ENCODE measurements at regions not wholly inside any gene's neighbourhood (a gene's known extent, or its start where the extent isn't known, plus 50 kb on each side); places are given as distances from the start of the nearest gene placed in this dataset.

DNA sequence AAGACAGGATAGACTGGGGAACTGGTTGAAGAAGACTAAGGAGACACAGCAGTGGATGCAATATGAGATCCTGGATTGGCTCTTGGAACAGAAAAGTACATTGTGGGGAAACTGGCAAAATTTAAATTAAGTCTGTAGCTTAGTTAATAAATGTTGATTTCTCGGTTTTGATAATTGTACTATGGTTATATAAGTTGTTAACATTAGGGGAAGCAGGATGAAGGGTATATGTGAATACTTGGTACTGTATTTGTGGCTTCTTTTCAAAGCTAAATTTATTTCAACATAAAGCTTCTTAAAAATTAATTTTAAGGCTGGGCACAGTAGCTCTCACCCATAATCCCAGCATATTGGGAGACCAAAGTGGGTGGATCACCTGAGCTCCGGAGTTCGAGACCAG lies 103.8 kb downstream of the TMEM17 start:
- no peaks in the 10 kb centered on the region for H3K79me1 ChIP-seq (ENCODE audit: low read depth in 1 of 2, low read length in 2 of 2)
- H2BK120ac ChIP-seq (ENCODE audit: low read depth, low read length): no peak overlapping the region
- H3K4me3 ChIP-seq (ENCODE audit: insufficient read depth, low read depth, low read length): no peak overlapping the region
- intact Hi-C loops (cut with micrococcal nuclease) (no loop called here), dilution Hi-C loops (cut with HindIII; ENCODE audit: low sequenced_read_pairs, unreplicated experiment) (no loop called here), in situ Hi-C loops (cut with MboI; ENCODE audit: low sequenced_read_pairs) (no loop called here)
- H3K9me3 ChIP-seq (ENCODE audit: control insufficient read depth, insufficient read depth, low read length): no peaks in the 10 kb centered on the region
- H2BK15ac ChIP-seq (ENCODE audit: low read depth, low read length): no peak overlapping the region
- WGBS, 2 experiments (ENCODE audit: extremely low coverage in 2 of 2, insufficient read length in 1 of 2): no CpG with 5 or more reads among the region's 3 CpGs
- no peak overlapping the region for H3K4me2 ChIP-seq (ENCODE audit: low read depth, low read length)
- H2AFZ ChIP-seq (replicated peaks; ENCODE audit: low read length, poor library complexity): no peak overlapping the region
- H4K5ac ChIP-seq (ENCODE audit: low read depth, low read length): no peak overlapping the region
- BruUV-seq (replicated peaks): no TSS peak
- no peak overlapping the region for H2BK5ac ChIP-seq (ENCODE audit: low read depth, low read length, poor library complexity, severe bottlenecking)
- ChIA-PET POLR2A (ENCODE audit: unreplicated experiment) (no interaction called here), CTCF (interaction anchor here (1.3 kb wide), 1 partner anchor 407 kb away, joined by 3 read pairs; no protein-coding TSS in a partner anchor)
- peaks cover 2% of the 10 kb centered on the region for H3K27me3 ChIP-seq (ENCODE audit: control insufficient read depth, insufficient read depth, low read length)
- H4K8ac ChIP-seq (ENCODE audit: low read depth in 2 of 2, low read length in 2 of 2): no peak overlapping the region
- no peak overlapping the region for H3K14ac ChIP-seq (replicated peaks; ENCODE audit: low read depth, low read length)
- TF ChIP-seq SMC3 (IDR thresholded peaks at IDR 0.05; ENCODE audit: low read depth, low read length) (no peak), BHLHE40 (IDR thresholded peaks at IDR 0.05; ENCODE audit: low read depth, low read length) (no peak), RFX5 (IDR thresholded peaks at IDR 0.05; ENCODE audit: low read depth, low read length) (no peak)
- TF ChIP-seq, protein P1, sequence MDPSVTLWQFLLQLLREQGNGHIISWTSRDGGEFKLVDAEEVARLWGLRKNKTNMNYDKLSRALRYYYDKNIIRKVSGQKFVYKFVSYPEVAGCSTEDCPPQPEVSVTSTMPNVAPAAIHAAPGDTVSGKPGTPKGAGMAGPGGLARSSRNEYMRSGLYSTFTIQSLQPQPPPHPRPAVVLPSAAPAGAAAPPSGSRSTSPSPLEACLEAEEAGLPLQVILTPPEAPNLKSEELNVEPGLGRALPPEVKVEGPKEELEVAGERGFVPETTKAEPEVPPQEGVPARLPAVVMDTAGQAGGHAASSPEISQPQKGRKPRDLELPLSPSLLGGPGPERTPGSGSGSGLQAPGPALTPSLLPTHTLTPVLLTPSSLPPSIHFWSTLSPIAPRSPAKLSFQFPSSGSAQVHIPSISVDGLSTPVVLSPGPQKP (IDR thresholded peaks at IDR 0.05; ENCODE audit: borderline replicate concordance, low read depth, low read length): no peak
- H3K27ac ChIP-seq (ENCODE audit: insufficient read depth, low read length): no peak overlapping the region
- H2AK5ac ChIP-seq (ENCODE audit: low read depth, low read length): no peak overlapping the region
- no peak overlapping the region for H3K18ac ChIP-seq (ENCODE audit: low read depth, low read length)
- H4K91ac ChIP-seq (ENCODE audit: insufficient read depth, low read depth, low read length): no peak overlapping the region
- ATAC-seq (ENCODE audit: low read depth) (no peak), DNase-seq (no peak)
- H3K4ac ChIP-seq (ENCODE audit: low read depth, low read length): no peak overlapping the region
- H4K20me1 ChIP-seq (ENCODE audit: insufficient read depth, low read length): no peaks in the 10 kb centered on the region
- H3K4me1 ChIP-seq (ENCODE audit: control insufficient read depth, insufficient read depth, low read length): no peaks in the 10 kb centered on the region
- no peak overlapping the region for H2AK9ac ChIP-seq (replicated peaks; ENCODE audit: low read depth, low read length, poor library complexity)
- no peaks in the 10 kb centered on the region for H3K36me3 ChIP-seq (ENCODE audit: control insufficient read depth, insufficient read depth, low read length)
- no peaks in the 10 kb centered on the region for H3K9me1 ChIP-seq (ENCODE audit: insufficient read depth, low read length)
- H3K56ac ChIP-seq (ENCODE audit: extremely low read depth, insufficient read depth, low read length): no peak overlapping the region
- no peak overlapping the region for H2BK20ac ChIP-seq (ENCODE audit: low read depth, low read length)
- no peak overlapping the region for H3K9ac ChIP-seq (ENCODE audit: low read depth, low read length)
- H3K23ac ChIP-seq (ENCODE audit: low read depth, low read length): no peak overlapping the region

Data from IMR-90 (cell line).